NCI-H345 (cell line): ENCODE measurements at regions not wholly inside any gene's neighbourhood (a gene's known extent, or its start where the extent isn't known, plus 50 kb on each side); places are given as distances from the start of the nearest gene placed in this dataset.

Source experiments
- DNase-seq: peaks from one replicate; lab custom pipeline; 2025; lab: John Stamatoyannopoulos, UW

- DNase-seq = no peak
Measured at GRCh38 chr6:112725541-112726085, 378.5 kb downstream of the RFPL4B start.

- DNase-seq = no peak
Measured at GRCh38 chr6:112735129-112735528, 388.0 kb downstream of the RFPL4B start.

GRCh38 chr6:112739766-112740165 is 392.6 kb downstream of the RFPL4B start:
- DNase-seq = no peak

GRCh38 chr6:112743323-112743722 is 396.2 kb downstream of the RFPL4B start:
- DNase-seq = no peak

- no peak for DNase-seq
Measured at GRCh38 chr6:112744827-112745226, 397.7 kb downstream of the RFPL4B start.

- no peak for DNase-seq
Measured at GRCh38 chr6:112745765-112746164, 398.6 kb downstream of the RFPL4B start.

GRCh38 chr6:112749673-112750072 is 402.5 kb downstream of the RFPL4B start:
- DNase-seq = no peak

GRCh38 chr6:112752305-112752704 is 405.2 kb downstream of the RFPL4B start:
- DNase-seq = no peak

- DNase-seq = no peak
Measured at GRCh38 chr6:112752791-112753190, 405.7 kb downstream of the RFPL4B start.

GRCh38 chr6:112760831-112761230 is 413.7 kb downstream of the RFPL4B start:
- no peak for DNase-seq

- DNase-seq = no peak
Measured at GRCh38 chr6:112761740-112762139, 414.6 kb downstream of the RFPL4B start.

GRCh38 chr6:112764377-112764776 is 417.2 kb downstream of the RFPL4B start:
- DNase-seq = no peak

- no peak for DNase-seq
Measured at GRCh38 chr6:112770308-112770707, 423.2 kb downstream of the RFPL4B start.

GRCh38 chr6:112773187-112773586 is 426.1 kb downstream of the RFPL4B start:
- no peak for DNase-seq

GRCh38 chr6:112774319-112774718 is 427.2 kb downstream of the RFPL4B start:
- DNase-seq = no peak

GRCh38 chr6:112780498-112781096 is 433.5 kb downstream of the RFPL4B start:
- peak; percentile 67 for DNase-seq

GRCh38 chr6:112781241-112781640 is 434.1 kb downstream of the RFPL4B start:
- no peak for DNase-seq

GRCh38 chr6:112785408-112785807 is 438.3 kb downstream of the RFPL4B start:
- DNase-seq = no peak

- no peak for DNase-seq
Measured at GRCh38 chr6:112786801-112787200, 439.7 kb downstream of the RFPL4B start.

- DNase-seq = no peak
Measured at GRCh38 chr6:112787371-112787770, 440.2 kb downstream of the RFPL4B start.

- DNase-seq = no peak
Measured at GRCh38 chr6:112795316-112795715, 448.2 kb downstream of the RFPL4B start.

- no peak for DNase-seq
Measured at GRCh38 chr6:112796712-112797111, 449.6 kb downstream of the RFPL4B start.

GRCh38 chr6:112799889-112800288 is 452.8 kb downstream of the RFPL4B start:
- no peak for DNase-seq

GRCh38 chr6:112800439-112800838 is 453.3 kb downstream of the RFPL4B start:
- no peak for DNase-seq
